Keratinocyte (primary cell): ENCODE measurements at regions not wholly inside any gene's neighbourhood (a gene's known extent, or its start where the extent isn't known, plus 50 kb on each side); places are given as distances from the start of the nearest gene placed in this dataset.

Source experiments
- DNase-seq: peaks from one replicate; pipeline ENCODE4 v3.0.0-alpha.2; 2011; ENCODE audit warnings: low read depth, missing footprints, low spot score
- FAIRE-seq: peaks from 2 replicates; lab custom pipeline; 2011; peaks lifted over from hg19 to GRCh38; lab: Jason Lieb, UNC
- H2AFZ ChIP-seq: 2 replicates; pipeline ENCODE4 v1.6.0; 2012; ENCODE audit warnings: low read length, control low read depth, inconsistent platforms; ENCODE audit not compliant: control insufficient read depth
- H3K27ac ChIP-seq: 2 replicates; pipeline ENCODE4 v1.5.1; 2011; ENCODE audit warnings: low read length; ENCODE audit not compliant: control insufficient read depth, insufficient read depth
- H3K27me3 ChIP-seq: 3 replicates; pipeline ENCODE4 v1.6.0; 2011; ENCODE audit warnings: low read length; ENCODE audit not compliant: control insufficient read depth, insufficient read depth; ENCODE audit errors: extremely low read depth
- H3K36me3 ChIP-seq, 2 experiments: 2 replicates in 1 of 2; 3 replicates in 1 of 2; pipeline ENCODE4 v1.5.1; 2011; ENCODE audit warnings: low read length in 2 of 2, mild to moderate bottlenecking in 1 of 2; ENCODE audit not compliant: control insufficient read depth in 2 of 2, insufficient read depth in 2 of 2; ENCODE audit errors: extremely low read depth in 1 of 2
- H3K4me1 ChIP-seq: 3 replicates; pipeline ENCODE4 v1.5.1; 2011; ENCODE audit warnings: low read length; ENCODE audit not compliant: control insufficient read depth, insufficient read depth; ENCODE audit errors: extremely low read depth
- H3K4me2 ChIP-seq: 3 replicates; pipeline ENCODE4 v1.6.0; 2011; ENCODE audit warnings: low read depth, low read length; ENCODE audit not compliant: control insufficient read depth, insufficient read depth; ENCODE audit errors: extremely low read depth
- H3K4me3 ChIP-seq, 3 experiments: fragments of 200-600 bp in 1 of 3; sonication (generic) in 1 of 3; 2 replicates in 2 of 3; 3 replicates in 1 of 3; pipeline ENCODE4 v1.5.1; 2011 to 2016; ENCODE audit warnings: low read length in 3 of 3, mild to moderate bottlenecking in 3 of 3, control low read depth in 2 of 3, inconsistent platforms in 1 of 3, low read depth in 1 of 3, mixed read lengths in 1 of 3, mixed run types in 1 of 3, moderate library complexity in 1 of 3; ENCODE audit not compliant: control insufficient read depth in 2 of 3, insufficient read depth in 2 of 3; ENCODE audit errors: extremely low read depth in 1 of 3
- H3K79me2 ChIP-seq: 2 replicates; pipeline ENCODE4 v1.6.0; 2012; ENCODE audit warnings: low read length; ENCODE audit not compliant: control insufficient read depth, insufficient read depth
- H3K9ac ChIP-seq: 3 replicates; pipeline ENCODE4 v1.6.0; 2011; ENCODE audit warnings: low read length; ENCODE audit not compliant: control insufficient read depth, insufficient read depth; ENCODE audit errors: extremely low read depth
- H3K9me1 ChIP-seq: 3 replicates; pipeline ENCODE4 v1.6.0; 2011; ENCODE audit warnings: low read length; ENCODE audit not compliant: control insufficient read depth, insufficient read depth; ENCODE audit errors: extremely low read depth
- H3K9me3 ChIP-seq: 2 replicates; pipeline ENCODE4 v1.5.1; 2012; ENCODE audit warnings: low read depth, low read length; ENCODE audit not compliant: control insufficient read depth
- H4K20me1 ChIP-seq: 3 replicates; pipeline ENCODE4 v1.6.0; 2011; ENCODE audit warnings: low read length; ENCODE audit not compliant: control insufficient read depth, insufficient read depth; ENCODE audit errors: extremely low read depth
- CTCF ChIP-seq, 3 experiments: IDR thresholded peaks in 1 of 3; conservative IDR thresholded peaks in 1 of 3; optimal IDR thresholded peaks in 1 of 3; 2 replicates in 2 of 3; 3 replicates in 1 of 3; pipeline versions ENCODE3 to v1.5.1; 2011; ENCODE audit warnings: low read length in 3 of 3, mild to moderate bottlenecking in 3 of 3, moderate library complexity in 2 of 3, control low read depth in 1 of 3, inconsistent platforms in 1 of 3; ENCODE audit not compliant: insufficient read depth in 2 of 3; ENCODE audit errors: extremely low read depth in 1 of 3
- EZH2 ChIP-seq: IDR thresholded peaks from one replicate; pipeline ENCODE4 v1.6.1; 2012; ENCODE audit warnings: inconsistent platforms, mild to moderate bottlenecking, low read length, moderate library complexity
- dilution Hi-C: fragments of 300-500 bp; cut with MboI; formaldehyde crosslinking; loops from one replicate; pipeline ENCODE4 v1.7.0; 2020; ENCODE audit warnings: low sequenced_read_pairs; ENCODE audit not compliant: extremely low pct_ligation_motif_present

GRCh38 chr19:27891411-27891810 is 1321.5 kb downstream of the UQCRFS1 start:
- Histone ChIP-seq H3K9ac (no peak overlapping the region), H3K4me2 (no peak overlapping the region), H3K4me3 (no peak overlapping the region), H3K27ac (no peak overlapping the region), H3K9me1 (no peaks in the 10 kb centered on the region), H3K4me1 (no peaks in the 10 kb centered on the region), H3K9me3 (peaks cover 6% of the 10 kb centered on the region), H3K27me3 (no peaks in the 10 kb centered on the region), H3K79me2 (no peaks in the 10 kb centered on the region), H2AFZ (no peak overlapping the region), H4K20me1 (no peaks in the 10 kb centered on the region), H3K36me3 (no peaks in the 10 kb centered on the region)
- DNase-seq (no peak), FAIRE-seq (no peak)
- TF ChIP-seq CTCF (optimal IDR thresholded peaks at IDR 0.05 in 1 of 3, IDR thresholded peaks at IDR 0.05 in 1 of 3, conservative IDR thresholded peaks at IDR 0.05 in 1 of 3; ENCODE audit: extremely low read depth in 1 of 3, insufficient read depth in 2 of 3, low read length in 3 of 3) (no peak), EZH2 (no peak)
- dilution Hi-C loops = no loop called here

GRCh38 chr19:27890696-27891095 is 1322.3 kb downstream of the UQCRFS1 start:
- TF ChIP-seq CTCF (optimal IDR thresholded peaks at IDR 0.05 in 1 of 3, IDR thresholded peaks at IDR 0.05 in 1 of 3, conservative IDR thresholded peaks at IDR 0.05 in 1 of 3; ENCODE audit: extremely low read depth in 1 of 3, insufficient read depth in 2 of 3, low read length in 3 of 3) = no peak
- no peak for TF ChIP-seq EZH2
- Histone ChIP-seq H3K36me3 (no peaks in the 10 kb centered on the region), H4K20me1 (no peaks in the 10 kb centered on the region), H3K4me1 (no peaks in the 10 kb centered on the region), H2AFZ (no peak overlapping the region), H3K9ac (no peak overlapping the region), H3K9me3 (peaks cover 8% of the 10 kb centered on the region), H3K4me2 (no peak overlapping the region), H3K79me2 (no peaks in the 10 kb centered on the region), H3K4me3 (no peak overlapping the region), H3K9me1 (no peaks in the 10 kb centered on the region), H3K27me3 (no peaks in the 10 kb centered on the region), H3K27ac (no peak overlapping the region)
- DNase-seq (no peak), FAIRE-seq (no peak)
- dilution Hi-C loops = no loop called here
